ENCODE measurements at regions not wholly inside any gene's neighbourhood (a gene's known extent, or its start where the extent isn't known, plus 50 kb on each side); places are given as distances from the start of the nearest gene placed in this dataset.

DNA sequence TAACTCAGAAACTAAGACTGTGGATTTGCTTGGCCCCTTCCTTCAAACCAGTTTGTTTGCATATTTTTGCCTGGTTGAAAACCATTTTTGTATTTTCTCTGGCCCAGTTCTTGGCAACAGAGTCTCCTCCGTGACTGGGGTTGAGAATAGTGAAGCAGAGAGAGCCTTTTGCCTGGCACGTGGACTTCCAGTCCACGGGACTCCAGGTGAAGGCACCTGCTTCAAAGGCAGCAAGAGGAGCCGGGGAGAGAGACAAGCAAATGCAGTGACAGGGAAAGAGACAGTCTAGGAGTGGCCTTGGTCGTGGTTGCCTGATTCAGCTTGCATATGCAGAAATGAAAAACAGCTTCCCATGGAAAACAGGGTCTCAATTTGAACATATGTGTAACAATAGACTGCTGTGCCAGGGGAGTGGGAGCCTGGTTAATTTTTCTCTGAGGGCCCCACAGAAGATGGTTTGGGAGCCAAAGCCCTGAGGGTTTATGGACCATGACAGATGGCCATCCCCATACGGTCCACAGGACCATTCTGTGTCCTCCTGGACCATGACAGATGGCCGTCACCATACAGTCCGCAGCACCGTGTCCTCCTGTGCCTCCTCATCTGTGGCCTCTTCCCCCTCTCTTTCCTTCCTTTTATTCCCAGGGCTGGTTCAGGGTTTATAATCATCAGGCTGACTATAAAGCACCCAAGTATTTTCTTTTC is 272.2 kb upstream of the RASGEF1B start:
- Mint-ChIP-seq H3K36me3 (no peaks in the 10 kb centered on the region), H3K4me3 (no peak overlapping the region), H3K27me3 (ENCODE audit: insufficient read depth, low read depth) (peaks cover 2% of the 10 kb centered on the region), H3K9me3 (no peaks in the 10 kb centered on the region), H3K4me1 (peaks cover 4% of the 10 kb centered on the region), H3K27ac (no peak overlapping the region)
- H3K4me3 ChIP-seq = no peak overlapping the region
- H3K4me1 ChIP-seq = no peaks in the 10 kb centered on the region
- H4K20me1 ChIP-seq (ENCODE audit: low read depth) = no peaks in the 10 kb centered on the region
- TF ChIP-seq EZH2phosphoT487 (IDR thresholded peaks at IDR 0.05) (no peak), EZH2 (IDR thresholded peaks at IDR 0.05) (no peak)
- TF ChIP-seq, protein P1, sequence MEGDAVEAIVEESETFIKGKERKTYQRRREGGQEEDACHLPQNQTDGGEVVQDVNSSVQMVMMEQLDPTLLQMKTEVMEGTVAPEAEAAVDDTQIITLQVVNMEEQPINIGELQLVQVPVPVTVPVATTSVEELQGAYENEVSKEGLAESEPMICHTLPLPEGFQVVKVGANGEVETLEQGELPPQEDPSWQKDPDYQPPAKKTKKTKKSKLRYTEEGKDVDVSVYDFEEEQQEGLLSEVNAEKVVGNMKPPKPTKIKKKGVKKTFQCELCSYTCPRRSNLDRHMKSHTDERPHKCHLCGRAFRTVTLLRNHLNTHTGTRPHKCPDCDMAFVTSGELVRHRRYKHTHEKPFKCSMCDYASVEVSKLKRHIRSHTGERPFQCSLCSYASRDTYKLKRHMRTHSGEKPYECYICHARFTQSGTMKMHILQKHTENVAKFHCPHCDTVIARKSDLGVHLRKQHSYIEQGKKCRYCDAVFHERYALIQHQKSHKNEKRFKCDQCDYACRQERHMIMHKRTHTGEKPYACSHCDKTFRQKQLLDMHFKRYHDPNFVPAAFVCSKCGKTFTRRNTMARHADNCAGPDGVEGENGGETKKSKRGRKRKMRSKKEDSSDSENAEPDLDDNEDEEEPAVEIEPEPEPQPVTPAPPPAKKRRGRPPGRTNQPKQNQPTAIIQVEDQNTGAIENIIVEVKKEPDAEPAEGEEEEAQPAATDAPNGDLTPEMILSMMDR (IDR thresholded peaks at IDR 0.05) = no peak
- no peaks in the 10 kb centered on the region for H3K9me3 ChIP-seq (ENCODE audit: low read depth)
- H3K36me3 ChIP-seq = no peaks in the 10 kb centered on the region
- no peaks in the 10 kb centered on the region for H3K27me3 ChIP-seq
- DNase-seq (ENCODE audit: low spot score) = no peak
- H3K4me2 ChIP-seq = no peak overlapping the region
- H3K27ac ChIP-seq = no peak overlapping the region
- peak overlapping the region; percentile 39 for H2AFZ ChIP-seq (replicated peaks)
- H3K9ac ChIP-seq = no peak overlapping the region
- no peaks in the 10 kb centered on the region for H3K79me2 ChIP-seq (ENCODE audit: low read depth)
- H3F3A ChIP-seq (ENCODE audit: low read depth) = no peaks in the 10 kb centered on the region

DNA sequence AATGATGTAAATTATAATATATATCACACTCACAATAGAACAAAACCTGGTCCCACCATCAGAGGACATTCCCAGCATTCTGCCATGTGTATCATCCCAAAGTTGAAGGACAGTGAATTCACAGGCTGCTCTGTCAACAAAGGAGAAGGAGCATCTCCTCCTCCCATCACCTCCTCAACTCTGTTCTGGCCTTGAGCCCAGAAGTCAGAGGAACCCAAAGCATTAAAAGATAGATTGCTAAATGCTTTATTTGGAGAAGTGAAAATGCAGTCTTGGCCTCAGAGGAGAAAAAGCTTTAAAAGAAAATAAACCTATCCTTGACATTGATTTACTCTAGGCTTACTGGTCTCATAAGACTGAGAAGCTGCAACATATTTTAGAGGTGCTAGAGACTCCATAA is 268.8 kb upstream of the RASGEF1B start:
- Mint-ChIP-seq H3K27me3 (ENCODE audit: insufficient read depth, low read depth) (peaks cover 2% of the 10 kb centered on the region), H3K36me3 (no peaks in the 10 kb centered on the region), H3K4me3 (no peak overlapping the region), H3K4me1 (peaks cover 8% of the 10 kb centered on the region), H3K9me3 (no peaks in the 10 kb centered on the region), H3K27ac (no peak overlapping the region)
- no peaks in the 10 kb centered on the region for H3K9me3 ChIP-seq (ENCODE audit: low read depth)
- no peak overlapping the region for H3K4me3 ChIP-seq
- H3K4me2 ChIP-seq = no peak overlapping the region
- no peaks in the 10 kb centered on the region for H3F3A ChIP-seq (ENCODE audit: low read depth)
- H3K36me3 ChIP-seq = no peaks in the 10 kb centered on the region
- H3K27ac ChIP-seq = no peak overlapping the region
- H3K9ac ChIP-seq = no peak overlapping the region
- no peak for TF ChIP-seq EZH2 (IDR thresholded peaks at IDR 0.05)
- no peaks in the 10 kb centered on the region for H3K79me2 ChIP-seq (ENCODE audit: low read depth)
- H2AFZ ChIP-seq (replicated peaks) = no peak overlapping the region
- H3K27me3 ChIP-seq = no peaks in the 10 kb centered on the region
- H3K4me1 ChIP-seq = no peaks in the 10 kb centered on the region
- no peaks in the 10 kb centered on the region for H4K20me1 ChIP-seq (ENCODE audit: low read depth)
- no peak for DNase-seq (ENCODE audit: low spot score)

DNA sequence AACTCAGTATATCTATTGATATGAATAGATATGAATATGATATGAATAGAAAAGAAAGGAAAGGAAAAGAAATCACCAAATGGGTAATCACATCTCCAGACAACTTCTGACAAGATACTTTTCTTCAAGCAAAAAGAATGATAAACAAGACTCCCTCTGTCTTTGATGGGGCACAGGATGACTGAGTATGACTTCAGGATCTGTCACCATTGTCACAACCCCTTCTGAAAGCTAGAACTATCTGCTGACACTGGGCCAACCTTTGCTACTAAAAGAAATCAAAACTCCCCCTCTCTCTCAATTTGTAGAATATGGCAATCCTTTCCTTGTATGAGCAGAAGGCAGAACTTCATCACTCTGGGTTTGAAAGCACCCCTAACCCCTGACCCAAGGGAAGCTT is 267.2 kb upstream of the RASGEF1B start:
- H3K27ac ChIP-seq = no peak overlapping the region
- H3K27me3 ChIP-seq = no peaks in the 10 kb centered on the region
- no peaks in the 10 kb centered on the region for H3F3A ChIP-seq (ENCODE audit: low read depth)

More for the DNA sequence above, 267.2 kb upstream of the RASGEF1B start:
- H3K36me3 ChIP-seq = no peaks in the 10 kb centered on the region
- Mint-ChIP-seq H3K36me3 (no peaks in the 10 kb centered on the region), H3K4me3 (no peak overlapping the region), H3K4me1 (peaks cover 8% of the 10 kb centered on the region), H3K27ac (no peak overlapping the region), H3K27me3 (ENCODE audit: insufficient read depth, low read depth) (peaks cover 2% of the 10 kb centered on the region), H3K9me3 (no peaks in the 10 kb centered on the region)
- H4K20me1 ChIP-seq (ENCODE audit: low read depth) = no peaks in the 10 kb centered on the region
- H2AFZ ChIP-seq (replicated peaks) = no peak overlapping the region
- H3K79me2 ChIP-seq (ENCODE audit: low read depth) = no peaks in the 10 kb centered on the region
- H3K4me2 ChIP-seq = no peak overlapping the region
- TF ChIP-seq, protein P1 (IDR thresholded peaks at IDR 0.05) = no peak
- TF ChIP-seq EZH2 (IDR thresholded peaks at IDR 0.05) = no peak
- no peak for TF ChIP-seq EZH2phosphoT487 (IDR thresholded peaks at IDR 0.05)
- H3K4me3 ChIP-seq = no peak overlapping the region
- DNase-seq (ENCODE audit: low spot score) = no peak
- no peak overlapping the region for H3K9ac ChIP-seq
- no peaks in the 10 kb centered on the region for H3K4me1 ChIP-seq
- no peaks in the 10 kb centered on the region for H3K9me3 ChIP-seq (ENCODE audit: low read depth)

All from neural progenitor cell (in vitro differentiated cells).